ENCODE measurements at regions not wholly inside any gene's neighbourhood (a gene's known extent, or its start where the extent isn't known, plus 50 kb on each side); places are given as distances from the start of the nearest gene placed in this dataset.

- no peak for TF ChIP-seq EZH2 (IDR thresholded peaks at IDR 0.05; ENCODE audit: low read length, missing control alignments)
- TF ChIP-seq CTCF (conservative IDR thresholded peaks at IDR 0.05 in 1 of 2, IDR thresholded peaks at IDR 0.05 in 1 of 2; ENCODE audit: low read depth in 1 of 2, low read length in 2 of 2), result no peak
These were observed 207.6 kb downstream of the UNC5CL start for GRCh38 chr6:40831381-40831780.

Measured in fibroblast of lung (primary cell).